Spleen (tissue), 11 donors: ENCODE measurements at regions not wholly inside any gene's neighbourhood (a gene's known extent, or its start where the extent isn't known, plus 50 kb on each side); places are given as distances from the start of the nearest gene placed in this dataset.

Experiments used
- DNase-seq: peaks from one replicate; pipeline ENCODE4 v3.0.0-alpha.2; 2020
- H3K27ac ChIP-seq, 8 donors: fragments of 200-600 bp; sonication (generic) in 7 of 8; 1 replicate in 4 of 8; 2 replicates in 4 of 8; pipeline versions ENCODE4 v1.5.0 to v1.8.0; 2016 to 2021; ENCODE audit warnings: inconsistent platforms in 4 of 8, mild to moderate bottlenecking in 4 of 8, moderate library complexity in 1 of 8
- H3K27me3 ChIP-seq, 7 donors: fragments of 200-600 bp; sonication (generic) in 6 of 7; replicated peaks in 1 of 7; 1 replicate in 4 of 7; 2 replicates in 3 of 7; pipeline versions ENCODE4 v1.5.0 to v1.8.0; 2016 to 2021; ENCODE audit warnings: inconsistent platforms in 3 of 7, mild to moderate bottlenecking in 1 of 7
- H3K36me3 ChIP-seq, 6 donors: fragments of 200-600 bp; sonication (generic) in 5 of 6; 1 replicate in 4 of 6; 2 replicates in 2 of 6; pipeline versions ENCODE4 v1.5.0 to v1.8.0; 2016 to 2021; ENCODE audit warnings: inconsistent platforms in 2 of 6
- H3K4me1 ChIP-seq, 6 donors: fragments of 200-600 bp; sonication (generic) in 5 of 6; 1 replicate in 3 of 6; 2 replicates in 3 of 6; pipeline versions ENCODE4 v1.5.0 to v1.8.0; 2016 to 2021; ENCODE audit warnings: inconsistent platforms in 3 of 6
- H3K4me3 ChIP-seq, 8 donors: fragments of 200-600 bp; sonication (generic) in 7 of 8; 1 replicate in 4 of 8; 2 replicates in 4 of 8; pipeline versions ENCODE4 v1.5.0 to v1.8.0; 2016 to 2021; ENCODE audit warnings: inconsistent platforms in 4 of 8, mild to moderate bottlenecking in 4 of 8, moderate library complexity in 2 of 8
- H3K9me3 ChIP-seq, 8 donors: fragments of 200-600 bp; sonication (generic) in 7 of 8; 1 replicate in 4 of 8; 2 replicates in 4 of 8; pipeline versions ENCODE4 v1.5.0 to v1.8.0; 2016 to 2021; ENCODE audit warnings: inconsistent platforms in 4 of 8
- CTCF ChIP-seq, 11 experiments: fragments of 200-600 bp in 7 of 11; fragments of 450-650 bp in 4 of 11; sonication (generic) in 4 of 11; IDR thresholded peaks in 8 of 11; conservative IDR thresholded peaks in 3 of 11; 1 replicate in 7 of 11; 2 replicates in 4 of 11; pipeline versions ENCODE4 v1.4.0 to v1.8.0; 2016 to 2021; ENCODE audit warnings: antibody characterized with exemption in 11 of 11, inconsistent platforms in 4 of 11, mild to moderate bottlenecking in 1 of 11
- POLR2A ChIP-seq, 3 donors: fragments of 450-650 bp; IDR thresholded peaks; one replicate each; pipeline ENCODE4 v1.5.1; 2017; ENCODE audit warnings: antibody characterized with exemption in 3 of 3, mild to moderate bottlenecking in 1 of 3
- POLR2AphosphoS5 ChIP-seq, 3 donors: sonication (generic); formaldehyde crosslinking; IDR thresholded peaks; one replicate each; pipeline ENCODE4 v1.5.1; 2017; ENCODE audit warnings: antibody characterized with exemption in 3 of 3
- WGBS, 5 donors: extraction: QIAGEN DNeasy Blood & Tissue Kit in 3 of 5; methylation state at CpG; one replicate each; pipeline versions ENCODE4 v1.1.5 to v1.1.7; 2013 to 2018; 5-methylcytosine and 5-hydroxymethylcytosine counted together
- intact Hi-C: fragments of 100-400 bp; cut with DNase I; formaldehyde crosslinking; loops from one replicate; pipeline ENCODE4 v1.15.0; 2023; ENCODE audit warnings: low total_unique reads
- donor health status: healthy with polysubstance abuse.
- donor health status: DM: no; HTN: no; CAD: no; lungs with moderate emphysema.
- donor health status: DM: no; HTN: no; CAD: no.
- donor health status: Bipolar disorder and iron deficiency.
- donor health status: healthy.
- donor health status: DM: no; HTN: no; CAD: no.
- donor health status: DM: yes; HTN: yes; CAD: no.

GRCh38 chr11:87675993-87676392 is 499.2 kb downstream of the RAB38 start:
- WGBS, 5 donors: 19 to 38% (median 33%) methylated on average over 1 of the region's 1 CpG
- no peaks in the 10 kb centered on the region for H3K36me3 ChIP-seq
- no peaks in the 10 kb centered on the region for H3K27me3 ChIP-seq
- TF ChIP-seq POLR2AphosphoS5 (IDR thresholded peaks at IDR 0.05) (no peak), CTCF (IDR thresholded peaks at IDR 0.05 in 8 of 11, conservative IDR thresholded peaks at IDR 0.05 in 3 of 11) (no peak), POLR2A (IDR thresholded peaks at IDR 0.05) (no peak)
- H3K27ac ChIP-seq: no peak overlapping the region
- no peak for DNase-seq
- no peak overlapping the region for H3K4me3 ChIP-seq
- H3K4me1 ChIP-seq: no peaks in the 10 kb centered on the region
- H3K9me3 ChIP-seq: no peaks in the 10 kb centered on the region
- intact Hi-C loops: no loop called here

GRCh38 chr11:87666730-87667129 is 508.5 kb downstream of the RAB38 start:
- Histone ChIP-seq H3K9me3 (no peaks in the 10 kb centered on the region), H3K27me3 (no peaks in the 10 kb centered on the region), H3K4me3 (no peak overlapping the region), H3K27ac (no peak overlapping the region), H3K36me3 (no peaks in the 10 kb centered on the region), H3K4me1 (no peaks in the 10 kb centered on the region)
- 67 to 86% (median 80%) methylated on average over 6 of the region's 6 CpGs for WGBS, 5 donors
- no peak for TF ChIP-seq CTCF (IDR thresholded peaks at IDR 0.05 in 8 of 11, conservative IDR thresholded peaks at IDR 0.05 in 3 of 11)
- TF ChIP-seq POLR2AphosphoS5 (IDR thresholded peaks at IDR 0.05): no peak
- no peak for TF ChIP-seq POLR2A (IDR thresholded peaks at IDR 0.05)
- intact Hi-C loops: no loop called here
- no peak for DNase-seq

GRCh38 chr11:87662287-87662686 is 513.0 kb downstream of the RAB38 start:
- DNase-seq: no peak
- TF ChIP-seq POLR2A (IDR thresholded peaks at IDR 0.05): no peak
- TF ChIP-seq CTCF (IDR thresholded peaks at IDR 0.05 in 8 of 11, conservative IDR thresholded peaks at IDR 0.05 in 3 of 11): no peak
- TF ChIP-seq POLR2AphosphoS5 (IDR thresholded peaks at IDR 0.05): no peak
- Histone ChIP-seq H3K27ac (no peak overlapping the region), H3K36me3 (no peaks in the 10 kb centered on the region), H3K4me1 (no peaks in the 10 kb centered on the region), H3K9me3 (peaks cover 0 to 4% (median 0%) of the 10 kb centered on the region in 8 donors), H3K27me3 (no peaks in the 10 kb centered on the region), H3K4me3 (no peak overlapping the region)
- intact Hi-C loops: no loop called here

- Histone ChIP-seq H3K9me3 (peaks cover 0 to 4% (median 0%) of the 10 kb centered on the region in 8 donors), H3K4me3 (no peak overlapping the region), H3K27ac (no peak overlapping the region), H3K4me1 (no peaks in the 10 kb centered on the region), H3K27me3 (no peaks in the 10 kb centered on the region), H3K36me3 (no peaks in the 10 kb centered on the region)
- intact Hi-C loops: no loop called here
- TF ChIP-seq POLR2A (IDR thresholded peaks at IDR 0.05) (no peak), CTCF (IDR thresholded peaks at IDR 0.05 in 8 of 11, conservative IDR thresholded peaks at IDR 0.05 in 3 of 11) (no peak), POLR2AphosphoS5 (IDR thresholded peaks at IDR 0.05) (no peak)
- 56 to 67% (median 59%) methylated on average over 5 of the region's 5 CpGs for WGBS, 5 donors
- no peak for DNase-seq
These were observed 514.1 kb downstream of the RAB38 start for GRCh38 chr11:87660926-87661660.
